H9 (cell line): ENCODE measurements at regions not wholly inside any gene's neighbourhood (a gene's known extent, or its start where the extent isn't known, plus 50 kb on each side); places are given as distances from the start of the nearest gene placed in this dataset.
A peak's percentile ranks its signal among the peaks of the same experiment; 100 is the strongest.

Experiments
- DNase-seq: peaks from one replicate; pipeline ENCODE4 v3.0.0-alpha.2; 2017
- H2AFZ ChIP-seq: one replicate; pipeline ENCODE4 v1.6.1; 2013; ENCODE audit warnings: mild to moderate bottlenecking, low read length, control low read depth, moderate library complexity
- H2AK5ac ChIP-seq: 2 replicates; pipeline ENCODE4 v1.6.1; 2013; ENCODE audit warnings: low read length, control low read depth, mixed read lengths; ENCODE audit not compliant: insufficient read length
- H2BK120ac ChIP-seq: one replicate; pipeline ENCODE4 v1.6.1; 2013; ENCODE audit warnings: low read depth, mild to moderate bottlenecking, low read length, control low read depth, inconsistent platforms; ENCODE audit not compliant: poor library complexity, severe bottlenecking
- H2BK12ac ChIP-seq: 2 replicates; pipeline ENCODE4 v1.6.1; 2013; ENCODE audit warnings: low read length, control low read depth, mixed read lengths, low read depth; ENCODE audit not compliant: insufficient read length
- H2BK15ac ChIP-seq: 2 replicates; pipeline ENCODE4 v1.6.1; 2013; ENCODE audit warnings: low read depth, low read length, control low read depth
- H2BK20ac ChIP-seq: one replicate; pipeline ENCODE4 v1.6.1; 2013; ENCODE audit warnings: low read depth, mild to moderate bottlenecking, low read length, control low read depth, inconsistent platforms; ENCODE audit not compliant: poor library complexity, severe bottlenecking
- H2BK5ac ChIP-seq: 2 replicates; pipeline ENCODE4 v1.6.1; 2013; ENCODE audit warnings: low read length, control low read depth, mixed read lengths; ENCODE audit not compliant: insufficient read length
- H3K14ac ChIP-seq: 2 replicates; pipeline ENCODE4 v1.6.1; 2013; ENCODE audit warnings: low read length, control low read depth; ENCODE audit not compliant: insufficient read depth
- H3K18ac ChIP-seq: 2 replicates; pipeline ENCODE4 v1.6.1; 2013; ENCODE audit warnings: low read depth, mild to moderate bottlenecking, mixed read lengths, low read length, control low read depth; ENCODE audit not compliant: insufficient read length
- H3K23ac ChIP-seq: 2 replicates; pipeline ENCODE4 v1.6.1; 2013; ENCODE audit warnings: low read length, control low read depth, mixed read lengths, low read depth; ENCODE audit not compliant: insufficient read length
- H3K23me2 ChIP-seq: 2 replicates; pipeline ENCODE4 v1.6.1; 2013; ENCODE audit warnings: low read depth, mild to moderate bottlenecking, mixed read lengths, low read length, control low read depth; ENCODE audit not compliant: insufficient read length, poor library complexity, severe bottlenecking
- H3K27ac ChIP-seq: 2 replicates; pipeline ENCODE4 v1.5.1; 2013; ENCODE audit warnings: low read length, control low read depth, mixed read lengths, low read depth; ENCODE audit not compliant: insufficient read length
- H3K27me3 ChIP-seq: 2 replicates; pipeline ENCODE4 v1.6.1; 2013; ENCODE audit warnings: low read length, control low read depth, inconsistent platforms; ENCODE audit not compliant: insufficient read depth
- H3K4ac ChIP-seq: 2 replicates; pipeline ENCODE4 v1.6.1; 2013; ENCODE audit warnings: low read depth, mild to moderate bottlenecking, control low read depth, inconsistent platforms, low read length, moderate library complexity
- H3K4me1 ChIP-seq: 2 replicates; pipeline ENCODE4 v1.6.1; 2013; ENCODE audit warnings: low read length, control low read depth, inconsistent platforms; ENCODE audit not compliant: insufficient read depth
- H3K4me2 ChIP-seq: 2 replicates; pipeline ENCODE4 v1.6.1; 2013; ENCODE audit warnings: low read length, control low read depth, mixed read lengths; ENCODE audit not compliant: insufficient read length, insufficient read depth
- H3K56ac ChIP-seq: 2 replicates; pipeline ENCODE4 v1.6.1; 2013; ENCODE audit warnings: low read depth, mild to moderate bottlenecking, mixed read lengths, low read length, control low read depth; ENCODE audit not compliant: insufficient read length
- H3K79me1 ChIP-seq: 2 replicates; pipeline ENCODE4 v1.6.1; 2013; ENCODE audit warnings: low read depth, mild to moderate bottlenecking, moderate library complexity, low read length, control low read depth, inconsistent platforms; ENCODE audit not compliant: insufficient read depth, poor library complexity, severe bottlenecking
- H3K79me2 ChIP-seq: 2 replicates; pipeline ENCODE4 v1.6.1; 2013; ENCODE audit warnings: low read length, control low read depth, inconsistent platforms; ENCODE audit not compliant: insufficient read depth
- H3K9ac ChIP-seq: 2 replicates; pipeline ENCODE4 v1.6.1; 2013; ENCODE audit warnings: low read length, control low read depth, mixed read lengths; ENCODE audit not compliant: insufficient read length; ENCODE audit errors: extremely low read depth
- H3K9me3 ChIP-seq: one replicate; pipeline ENCODE4 v1.6.1; 2013; ENCODE audit warnings: low read depth, low read length, inconsistent platforms; ENCODE audit not compliant: control insufficient read depth
- H3T11ph ChIP-seq: one replicate; pipeline ENCODE4 v1.6.1; 2013; ENCODE audit warnings: mild to moderate bottlenecking, low read length, control low read depth, inconsistent platforms
- H4K20me1 ChIP-seq: one replicate; pipeline ENCODE4 v1.6.1; 2013; ENCODE audit not compliant: control insufficient read depth, insufficient read length, insufficient read depth
- H4K5ac ChIP-seq: 2 replicates; pipeline ENCODE4 v1.6.1; 2013; ENCODE audit warnings: low read depth, mild to moderate bottlenecking, mixed read lengths, low read length, control low read depth; ENCODE audit not compliant: insufficient read length
- H4K8ac ChIP-seq: replicated peaks from 2 replicates; pipeline ENCODE4 v1.6.1; 2013; ENCODE audit warnings: low read length, control low read depth, mixed read lengths, low read depth; ENCODE audit not compliant: insufficient read length
- H4K91ac ChIP-seq: 2 replicates; pipeline ENCODE4 v1.6.1; 2013; ENCODE audit warnings: low read depth, mild to moderate bottlenecking, moderate library complexity, mixed read lengths, low read length, control low read depth; ENCODE audit not compliant: insufficient read length
- H3K27ac Mint-ChIP-seq, 3 experiments: 2 replicates in 2 of 3; 3 replicates in 1 of 3; pipeline ENCODE4 v1.8.0; 2020 to 2021; ENCODE audit warnings: mixed read lengths in 3 of 3, mild to moderate bottlenecking in 1 of 3, moderate library complexity in 1 of 3
- H3K27me3 Mint-ChIP-seq: 2 replicates; pipeline ENCODE4 v1.8.0; 2021; ENCODE audit warnings: low read depth, mild to moderate bottlenecking, moderate library complexity, mixed read lengths
- H3K36me3 Mint-ChIP-seq, 3 experiments: 2 replicates in 2 of 3; 3 replicates in 1 of 3; pipeline ENCODE4 v1.8.0; 2020 to 2021; ENCODE audit warnings: low read depth in 3 of 3, mixed read lengths in 3 of 3; ENCODE audit not compliant: insufficient read depth in 1 of 3
- H3K4me1 Mint-ChIP-seq, 2 experiments: 2 replicates each; pipeline ENCODE4 v1.8.0; 2020; ENCODE audit warnings: mixed read lengths in 2 of 2
- H3K4me3 Mint-ChIP-seq, 2 experiments: 2 replicates in 1 of 2; 3 replicates in 1 of 2; pipeline ENCODE4 v1.8.0; 2020 to 2021; ENCODE audit warnings: mild to moderate bottlenecking in 2 of 2, mixed read lengths in 2 of 2, moderate library complexity in 1 of 2
- H3K9me3 Mint-ChIP-seq, 2 experiments: 2 replicates in 1 of 2; 3 replicates in 1 of 2; pipeline ENCODE4 v1.8.0; 2020; ENCODE audit warnings: mild to moderate bottlenecking in 2 of 2, mixed read lengths in 2 of 2, moderate library complexity in 1 of 2
- CTCF ChIP-seq: fragments of 200-600 bp; sonication (generic); conservative IDR thresholded peaks from 3 replicates; pipeline ENCODE4 v1.8.0; 2021; ENCODE audit warnings: antibody characterized with exemption, mild to moderate bottlenecking
- WGBS: extraction: QIAGEN DNeasy Blood & Tissue Kit; methylation state at CpG from one replicate; pipeline ENCODE4 v1.1.7; 2013; ENCODE audit warnings: missing lambda C conversion rate, low lambda C conversion rate, mixed read lengths; ENCODE audit not compliant: insufficient read length; ENCODE audit errors: extremely low coverage; 5-methylcytosine and 5-hydroxymethylcytosine counted together

DNA sequence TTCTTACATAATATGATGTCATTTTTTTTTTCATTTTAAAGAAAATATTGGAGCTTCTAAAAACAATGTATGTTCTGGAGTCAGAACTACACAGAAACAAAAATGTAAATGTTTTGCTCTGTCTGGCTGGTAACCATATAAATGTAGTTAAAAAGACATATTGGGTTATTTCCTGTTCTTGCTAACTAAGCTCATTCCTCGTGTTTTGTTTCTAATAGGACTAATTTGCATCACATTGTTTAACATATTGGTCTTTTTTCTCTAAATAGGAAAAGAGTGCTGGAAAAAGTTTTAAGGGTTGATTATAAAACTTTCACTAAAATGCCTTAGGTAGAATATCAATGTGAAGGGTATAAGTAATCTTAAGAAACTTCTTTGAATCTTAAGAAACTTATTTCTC lies 221.3 kb downstream of the SLC6A15 start:
- Histone ChIP-seq H2BK12ac (no peak overlapping the region), H3K23ac (no peak overlapping the region), H2BK5ac (no peak overlapping the region), H3K27ac (peak overlapping the region; percentile 54), H3K56ac (no peak overlapping the region), H2AK5ac (no peak overlapping the region), H3T11ph (no peak overlapping the region), H3K23me2 (peaks cover 2% of the 10 kb centered on the region), H2BK20ac (no peak overlapping the region), H3K9me3 (no peaks in the 10 kb centered on the region), H4K91ac (no peak overlapping the region), H3K27me3 (no peaks in the 10 kb centered on the region), H3K9ac (no peak overlapping the region), H2BK15ac (no peak overlapping the region), H3K4me2 (no peak overlapping the region), H2AFZ (no peak overlapping the region), H3K18ac (no peak overlapping the region), H3K14ac (no peak overlapping the region), H2BK120ac (no peak overlapping the region), H3K4me1 (peaks cover 2% of the 10 kb centered on the region; the same call in 1 of the 2 replicates), H4K8ac (no peak overlapping the region), H4K5ac (no peak overlapping the region), H4K20me1 (no peaks in the 10 kb centered on the region), H3K79me2 (peaks cover 11% of the 10 kb centered on the region; the same call in 1 of the 2 replicates), H3K79me1 (no peaks in the 10 kb centered on the region), H3K4ac (no peak overlapping the region)
- no peak for DNase-seq
- Mint-ChIP-seq H3K27me3 (no peaks in the 10 kb centered on the region), H3K9me3 (no peaks in the 10 kb centered on the region), H3K4me3 (0 out of 5 replicates have a peak overlapping the region, but pooled peaks of 1 of the 2 experiments have one; percentile 28), H3K27ac (peak overlapping the region in 2 of 3 experiments; percentile 73 to 82; a peak in 4 of 7 replicates), H3K4me1 (peaks cover 40 to 50% of the 10 kb centered on the region in 2 experiments), H3K36me3 (peaks cover 0 to 2% (median 0%) of the 10 kb centered on the region in 3 experiments; a peak in 2 of 7 replicates)
- WGBS = no CpG with 5 or more reads among the region's 1 CpG
- no peak for TF ChIP-seq CTCF
